Activated T-cell treated with anti-CD3 and anti-CD28 coated beads for 24 hours (primary cell): ENCODE measurements at regions not wholly inside any gene's neighbourhood (a gene's known extent, or its start where the extent isn't known, plus 50 kb on each side); places are given as distances from the start of the nearest gene placed in this dataset.
"Not testable (repeated sequence)": the region's sequence is repeated elsewhere in the genome, so short reads cannot be mapped to it uniquely, and the experiment has no call there.

Experiments
- DNase-seq: peaks from one replicate; pipeline ENCODE4 v3.0.0-alpha.2; 2020; ENCODE audit warnings: low read depth

GRCh38 chr10:21463436-21463835, 62.0 kb downstream of the SKIDA1 start:
- no peak for DNase-seq

- DNase-seq: no peak
Measured at GRCh38 chr10:21458126-21458871, 67.2 kb downstream of the SKIDA1 start.

- no peak for DNase-seq
Measured at GRCh38 chr10:21456160-21456559, 69.3 kb downstream of the SKIDA1 start.

GRCh38 chr10:21452203-21452602, 73.3 kb downstream of the SKIDA1 start:
- no peak for DNase-seq

- no peak for DNase-seq
Measured at GRCh38 chr10:21449288-21449966, 76.1 kb downstream of the SKIDA1 start.

GRCh38 chr10:21445163-21445562, 80.3 kb downstream of the SKIDA1 start:
- no peak for DNase-seq

GRCh38 chr10:21441625-21442024, 83.9 kb downstream of the SKIDA1 start:
- DNase-seq: no peak

GRCh38 chr10:21438914-21439313, 86.6 kb downstream of the SKIDA1 start:
- DNase-seq: not testable (repeated sequence)

GRCh38 chr10:21437770-21438382, 87.6 kb downstream of the SKIDA1 start:
- DNase-seq: no peak

GRCh38 chr10:21432266-21432665, 93.2 kb downstream of the SKIDA1 start:
- no peak for DNase-seq

- no peak for DNase-seq
Measured at GRCh38 chr10:21431799-21432198, 93.7 kb downstream of the SKIDA1 start.

GRCh38 chr10:21427804-21428481, 97.5 kb downstream of the SKIDA1 start:
- DNase-seq: no peak

GRCh38 chr10:21424459-21424861, 101.0 kb downstream of the SKIDA1 start:
- no peak for DNase-seq

- no peak for DNase-seq
Measured at GRCh38 chr10:21423850-21424249, 101.6 kb downstream of the SKIDA1 start.

GRCh38 chr10:21423338-21423737, 102.1 kb downstream of the SKIDA1 start:
- no peak for DNase-seq

GRCh38 chr10:21421794-21422193, 103.7 kb downstream of the SKIDA1 start:
- no peak for DNase-seq

GRCh38 chr10:21421016-21421415, 104.5 kb downstream of the SKIDA1 start:
- no peak for DNase-seq

GRCh38 chr10:21418981-21419576, 106.4 kb downstream of the SKIDA1 start:
- not testable (repeated sequence) for DNase-seq

GRCh38 chr10:21417172-21417712, 108.2 kb downstream of the SKIDA1 start:
- no peak for DNase-seq

- no peak for DNase-seq
Measured at GRCh38 chr10:21413680-21414079, 111.8 kb downstream of the SKIDA1 start.

GRCh38 chr10:21413268-21413667, 112.2 kb downstream of the SKIDA1 start:
- no peak for DNase-seq
